SK-N-SH (cell line): ENCODE measurements at regions not wholly inside any gene's neighbourhood (a gene's known extent, or its start where the extent isn't known, plus 50 kb on each side); places are given as distances from the start of the nearest gene placed in this dataset.

Experiments used
- CTCF ChIA-PET: fragments of 300-600, 350-600 bp; formaldehyde crosslinking; extraction: SDS; loops from one replicate; lab custom pipeline; 2021; lab: Yijun Ruan, JAX
- POLR2A ChIA-PET: fragments of 350-600 bp; sonication (Branson Sonifier 250); formaldehyde crosslinking; extraction: SDS; loops from one replicate; lab custom pipeline; 2020; ENCODE audit warnings: antibody characterized with exemption, inconsistent platforms; lab: Yijun Ruan, JAX
- DNase-seq: peaks from one replicate; pipeline ENCODE4 v3.0.0; 2012
- H2AFZ ChIP-seq: fragments of 200-600 bp; sonication (generic); 2 replicates; pipeline ENCODE4 v1.8.1; 2016; ENCODE audit warnings: antibody characterized with exemption, mild to moderate bottlenecking, low read depth
- H3F3A ChIP-seq: fragments of 200-600 bp; sonication (generic); replicated peaks from 2 replicates; pipeline ENCODE3; 2016; ENCODE audit warnings: antibody characterized with exemption, mild to moderate bottlenecking; ENCODE audit not compliant: insufficient read depth
- H3K27ac ChIP-seq, 2 experiments: fragments of 200-500 bp in 1 of 2; fragments of 200-600 bp in 1 of 2; sonication (Bioruptor generic) in 1 of 2; sonication (generic), shearing (Covaris generic) in 1 of 2; 2 replicates each; pipeline versions ENCODE4 v1.5.1 to v1.6.1; 2014 to 2016; ENCODE audit warnings: low read depth in 2 of 2, inconsistent platforms in 1 of 2, low read length in 1 of 2, mild to moderate bottlenecking in 1 of 2, mixed read lengths in 1 of 2
- H3K27me3 ChIP-seq: fragments of 200-600 bp; sonication (generic), shearing (Covaris generic); 2 replicates; pipeline ENCODE4 v1.6.1; 2016; ENCODE audit warnings: mixed run types; ENCODE audit not compliant: insufficient read depth
- H3K36me3 ChIP-seq, 2 experiments: fragments of 200-500 bp in 1 of 2; fragments of 200-600 bp in 1 of 2; sonication (Bioruptor generic) in 1 of 2; sonication (generic) in 1 of 2; replicated peaks in 1 of 2; 2 replicates each; pipeline versions ENCODE3 to v1.5.1; 2014 to 2016; ENCODE audit warnings: low read length in 1 of 2, mild to moderate bottlenecking in 1 of 2; ENCODE audit not compliant: insufficient read depth in 2 of 2, control insufficient read depth in 1 of 2
- H3K4me1 ChIP-seq, 2 experiments: fragments of 200-500 bp in 1 of 2; fragments of 200-600 bp in 1 of 2; sonication (Bioruptor generic) in 1 of 2; sonication (generic), shearing (Covaris generic) in 1 of 2; 2 replicates each; pipeline versions ENCODE4 v1.5.1 to v1.6.1; 2014 to 2016; ENCODE audit warnings: low read depth in 1 of 2, low read length in 1 of 2, mixed run types in 1 of 2; ENCODE audit not compliant: insufficient read depth in 2 of 2, control insufficient read depth in 1 of 2
- H3K4me2 ChIP-seq: fragments of 200-600 bp; sonication (generic), shearing (Covaris generic); 2 replicates; pipeline ENCODE4 v1.6.1; 2017; ENCODE audit warnings: mixed run types
- H3K4me3 ChIP-seq, 2 experiments: fragments of 200-500 bp in 1 of 2; fragments of 200-600 bp in 1 of 2; sonication (Bioruptor generic) in 1 of 2; sonication (generic), shearing (Covaris generic) in 1 of 2; 2 replicates each; pipeline versions ENCODE4 v1.5.1 to v1.8.1; 2014 to 2016; ENCODE audit warnings: low read depth in 2 of 2, inconsistent platforms in 1 of 2, low read length in 1 of 2, mild to moderate bottlenecking in 1 of 2, mixed read lengths in 1 of 2, moderate library complexity in 1 of 2
- H3K79me2 ChIP-seq: fragments of 200-600 bp; sonication (generic); 2 replicates; pipeline ENCODE4 v1.8.1; 2017; ENCODE audit warnings: mild to moderate bottlenecking; ENCODE audit not compliant: insufficient read depth
- H3K9ac ChIP-seq: fragments of 200-600 bp; sonication (generic); 2 replicates; pipeline ENCODE4 v1.6.1; 2017; ENCODE audit warnings: mixed run types
- H3K9me2 ChIP-seq: fragments of 200-600 bp; sonication (generic); 2 replicates; pipeline ENCODE4 v1.6.1; 2017; ENCODE audit warnings: mixed run types
- H3K9me3 ChIP-seq: fragments of 200-600 bp; sonication (generic); 2 replicates; pipeline ENCODE4 v1.6.1; 2017; ENCODE audit warnings: mixed run types, mild to moderate bottlenecking, moderate library complexity
- H4K20me1 ChIP-seq: fragments of 200-600 bp; sonication (generic); 2 replicates; pipeline ENCODE4 v1.6.1; 2017; ENCODE audit warnings: mild to moderate bottlenecking, mixed run types; ENCODE audit not compliant: insufficient read depth
- CHD2 ChIP-seq: fragments of 150-350 bp; IDR thresholded peaks from 2 replicates; pipeline ENCODE4 v1.6.1; 2018; ENCODE audit warnings: low read length; ENCODE audit not compliant: partially characterized antibody
- CTCF ChIP-seq: fragments of 200-600 bp; sonication (generic); IDR thresholded peaks from 2 replicates; pipeline ENCODE4 v1.6.1; 2017; ENCODE audit warnings: antibody characterized with exemption, mild to moderate bottlenecking, moderate library complexity
- ELF1 ChIP-seq: IDR thresholded peaks from 2 replicates; pipeline ENCODE4 v1.4.0; 2012
- GATA2 ChIP-seq: sonication (generic); formaldehyde crosslinking; IDR thresholded peaks from 2 replicates; pipeline ENCODE4 v1.5.0; 2020; ENCODE audit warnings: mild to moderate bottlenecking, missing genetic modification reagents
- MAX ChIP-seq: IDR thresholded peaks from 2 replicates; pipeline ENCODE4 v1.4.0; 2012; ENCODE audit warnings: low read depth
- MEF2A ChIP-seq: IDR thresholded peaks from 2 replicates; pipeline ENCODE4 v1.4.0; 2012; ENCODE audit warnings: low read depth, borderline replicate concordance
- MXI1 ChIP-seq: IDR thresholded peaks from 2 replicates; pipeline ENCODE4 v1.6.1; 2012; ENCODE audit warnings: mild to moderate bottlenecking, low read depth, low read length, improper control_type of control experiment
- NFIC ChIP-seq: IDR thresholded peaks from 2 replicates; pipeline ENCODE4 v1.4.0; 2012; ENCODE audit warnings: borderline replicate concordance
- NRF1 ChIP-seq: IDR thresholded peaks from 2 replicates; pipeline ENCODE4 v1.6.1; 2012; ENCODE audit warnings: low read depth, mild to moderate bottlenecking, low read length
- PBX3 ChIP-seq: IDR thresholded peaks from 2 replicates; pipeline ENCODE4; 2012
- RAD21 ChIP-seq: IDR thresholded peaks from 2 replicates; pipeline ENCODE4 v1.6.1; 2012; ENCODE audit warnings: mild to moderate bottlenecking, low read length
- REST ChIP-seq: IDR thresholded peaks from 2 replicates; pipeline ENCODE4 v1.6.1; 2012; ENCODE audit warnings: mild to moderate bottlenecking, low read depth, low read length, moderate library complexity
- RFX5 ChIP-seq: IDR thresholded peaks from 2 replicates; pipeline ENCODE4 v1.6.1; 2012; ENCODE audit warnings: mild to moderate bottlenecking, improper control_type of control experiment, low read length
- SIN3A ChIP-seq: IDR thresholded peaks from 2 replicates; pipeline ENCODE4 v1.6.1; 2012; ENCODE audit warnings: low read depth, mild to moderate bottlenecking, low read length, moderate library complexity, borderline replicate concordance
- TCF12 ChIP-seq: IDR thresholded peaks from 2 replicates; pipeline ENCODE4 v1.4.0; 2012
- TEAD4 ChIP-seq: IDR thresholded peaks from 2 replicates; pipeline ENCODE4 v1.4.0; 2012; ENCODE audit warnings: mild to moderate bottlenecking, borderline replicate concordance; ENCODE audit not compliant: insufficient read depth
- USF2 ChIP-seq: fragments of 150-350 bp; IDR thresholded peaks from 2 replicates; pipeline ENCODE4 v1.6.1; 2017; ENCODE audit warnings: antibody characterized with exemption, low read length, low read depth, borderline replicate concordance
- YY1 ChIP-seq: IDR thresholded peaks from 2 replicates; pipeline ENCODE4 v1.4.0; 2012; ENCODE audit warnings: low read depth, mild to moderate bottlenecking
- ZBTB33 ChIP-seq: IDR thresholded peaks from 2 replicates; pipeline ENCODE4 v1.4.0; 2012; ENCODE audit warnings: low read depth, borderline replicate concordance
- WGBS: methylation state at CpG from one replicate; pipeline ENCODE4 v1.1.6; 2017; ENCODE audit warnings: low lambda C conversion rate; 5-methylcytosine and 5-hydroxymethylcytosine counted together

GRCh38 chr7:119842786-119843185 lies 430.2 kb upstream of the KCND2 start:
- no peaks in the 10 kb centered on the region for H3K27me3 ChIP-seq
- H3K27ac ChIP-seq = no peak overlapping the region
- 0% methylated on average over 1 of the region's 1 CpG for WGBS
- POLR2A ChIA-PET = no interaction called here
- H3K4me1 ChIP-seq = no peaks in the 10 kb centered on the region
- no peaks in the 10 kb centered on the region for H3K36me3 ChIP-seq
- no peak overlapping the region for H2AFZ ChIP-seq
- H4K20me1 ChIP-seq = no peaks in the 10 kb centered on the region
- CTCF ChIA-PET = no interaction called here
- no peak overlapping the region for H3K4me2 ChIP-seq
- no peak for DNase-seq
- H3K9ac ChIP-seq = no peak overlapping the region
- H3K79me2 ChIP-seq = no peaks in the 10 kb centered on the region
- H3K9me3 ChIP-seq = no peaks in the 10 kb centered on the region
- no peaks in the 10 kb centered on the region for H3K9me2 ChIP-seq
- H3K4me3 ChIP-seq = no peak overlapping the region
- TF ChIP-seq CTCF (no peak), ELF1 (no peak), RAD21 (no peak), NFIC (no peak), RFX5 (no peak), USF2 (no peak), YY1 (no peak), TCF12 (no peak), CHD2 (no peak), MXI1 (no peak), TEAD4 (no peak), MAX (no peak), PBX3 (no peak)
- no peaks in the 10 kb centered on the region for H3F3A ChIP-seq

GRCh38 chr7:119861385-119861784 lies 411.6 kb upstream of the KCND2 start:
- POLR2A ChIA-PET = no interaction called here
- Histone ChIP-seq H3K9me3 (no peaks in the 10 kb centered on the region), H3K27me3 (no peaks in the 10 kb centered on the region), H2AFZ (no peak overlapping the region), H3K9ac (no peak overlapping the region), H3K79me2 (no peaks in the 10 kb centered on the region), H3F3A (no peaks in the 10 kb centered on the region), H3K27ac (no peak overlapping the region), H3K9me2 (no peaks in the 10 kb centered on the region; the same call in 1 of the 2 replicates), H3K4me1 (no peaks in the 10 kb centered on the region; a peak in 1 of 4 replicates), H4K20me1 (no peaks in the 10 kb centered on the region), H3K4me2 (no peak overlapping the region), H3K4me3 (no peak overlapping the region), H3K36me3 (no peaks in the 10 kb centered on the region)
- CTCF ChIA-PET = no interaction called here
- DNase-seq = no peak
- TF ChIP-seq MEF2A (no peak), SIN3A (no peak), GATA2 (CRISPR knock-in tag) (no peak), RFX5 (no peak), USF2 (no peak), REST (no peak), ZBTB33 (no peak), NRF1 (no peak)
